ENCODE measurements at regions not wholly inside any gene's neighbourhood (a gene's known extent, or its start where the extent isn't known, plus 50 kb on each side); places are given as distances from the start of the nearest gene placed in this dataset.

- BruUV-seq (replicated peaks), result no TSS peak
- H3K4me3 ChIP-seq (replicated peaks in 1 of 3; ENCODE audit: insufficient read depth in 1 of 3, low read depth in 1 of 3, low read length in 3 of 3), result no peak overlapping the region
- no peak for TF ChIP-seq GATA2 (IDR thresholded peaks at IDR 0.05; ENCODE audit: insufficient read depth, insufficient read length, low read depth, low read length)
- no peak for TF ChIP-seq MAX (IDR thresholded peaks at IDR 0.05; ENCODE audit: insufficient read depth, insufficient read length)
- no peak for TF ChIP-seq POLR2A (IDR thresholded peaks at IDR 0.05; ENCODE audit: low read depth, low read length)
- no peak for TF ChIP-seq JUN (IDR thresholded peaks at IDR 0.05; ENCODE audit: borderline replicate concordance, insufficient read depth, insufficient read length, low read depth)
- no peak for TF ChIP-seq CTCF (IDR thresholded peaks at IDR 0.05; ENCODE audit: extremely low read depth in 1 of 2, insufficient read depth in 1 of 2, low read depth in 1 of 2, low read length in 2 of 2)
- TF ChIP-seq FOS (IDR thresholded peaks at IDR 0.05; ENCODE audit: borderline replicate concordance, insufficient read depth, low read length), result no peak
- TF ChIP-seq EZH2 (IDR thresholded peaks at IDR 0.05; ENCODE audit: borderline replicate concordance, low read depth, low read length, severe bottlenecking), result no peak
- TF ChIP-seq POLR2AphosphoS5 (IDR thresholded peaks at IDR 0.05; ENCODE audit: insufficient read depth, low read depth, low read length), result no peak
- dilution Hi-C loops (cut with MboI; ENCODE audit: extremely low pct_ligation_motif_present, low sequenced_read_pairs) (no loop called here), intact Hi-C loops (cut with micrococcal nuclease) (no loop called here)
- no peak for DNase-seq (ENCODE audit: low read depth, low spot score)
- H3K4me2 ChIP-seq (ENCODE audit: insufficient read depth, low read length), result no peak overlapping the region
- no peaks in the 10 kb centered on the region for H3K9me1 ChIP-seq (replicated peaks; ENCODE audit: control insufficient read depth, extremely low read depth, insufficient read depth, low read length)
- no peak overlapping the region for H2AFZ ChIP-seq (ENCODE audit: low read depth, low read length)
- no peak for FAIRE-seq
- H3K9me3 ChIP-seq (replicated peaks; ENCODE audit: control insufficient read depth, insufficient read depth, low read length), result no peaks in the 10 kb centered on the region
- no peaks in the 10 kb centered on the region for H4K20me1 ChIP-seq (replicated peaks; ENCODE audit: control insufficient read depth, extremely low read depth, insufficient read depth, low read length)
- POLR2A ChIA-PET, result no interaction called here
- H3K79me2 ChIP-seq (ENCODE audit: control insufficient read depth, insufficient read depth, low read length), result no peaks in the 10 kb centered on the region
- CTCF ChIA-PET, result no interaction called here
- H3K36me3 ChIP-seq (ENCODE audit: control insufficient read depth in 2 of 2, extremely low read depth in 1 of 2, insufficient read depth in 2 of 2, low read length in 2 of 2), result no peaks in the 10 kb centered on the region
- H3K4me1 ChIP-seq (ENCODE audit: control insufficient read depth, extremely low read depth, insufficient read depth, low read length), result no peaks in the 10 kb centered on the region
- H3K27me3 ChIP-seq (ENCODE audit: control insufficient read depth in 2 of 2, insufficient read depth in 2 of 2, low read length in 2 of 2), result no peaks in the 10 kb centered on the region
- H3K9ac ChIP-seq (replicated peaks; ENCODE audit: extremely low read depth, insufficient read depth, low read length), result no peak overlapping the region
- H3K27ac ChIP-seq (ENCODE audit: insufficient read depth, low read depth, low read length), result no peak overlapping the region
Observed at GRCh38 chr18:45334191-45334590, 281.1 kb upstream of the SLC14A2 start.

Measured in endothelial cell of umbilical vein (primary cell).